Tibial artery (tissue), 4 donors: ENCODE measurements at regions not wholly inside any gene's neighbourhood (a gene's known extent, or its start where the extent isn't known, plus 50 kb on each side); places are given as distances from the start of the nearest gene placed in this dataset.

ENCODE experiments used
- DNase-seq, 2 donors: peaks; one replicate each; pipeline ENCODE4 v3.0.0-alpha.2; 2019
- H3K27ac ChIP-seq, 2 donors: fragments of 200-600 bp; sonication (generic) in 1 of 2; 1 replicate in 1 of 2; 2 replicates in 1 of 2; pipeline ENCODE4 v1.5.1; 2018 to 2019; ENCODE audit warnings: mild to moderate bottlenecking in 1 of 2
- H3K27me3 ChIP-seq, 2 donors: fragments of 200-600 bp; sonication (generic) in 1 of 2; one replicate each; pipeline versions ENCODE4 v1.5.1 to v1.6.0; 2016 to 2019
- H3K36me3 ChIP-seq, 3 donors: fragments of 200-600 bp; sonication (generic) in 2 of 3; one replicate each; pipeline ENCODE4 v1.5.1; 2016 to 2019; ENCODE audit warnings: mild to moderate bottlenecking in 2 of 3
- H3K4me1 ChIP-seq, 4 donors: fragments of 200-600 bp; sonication (generic) in 2 of 4; 1 replicate in 3 of 4; 2 replicates in 1 of 4; pipeline ENCODE4 v1.5.1; 2016 to 2019
- H3K4me3 ChIP-seq, 2 donors: fragments of 200-600 bp; sonication (generic) in 1 of 2; 1 replicate in 1 of 2; 2 replicates in 1 of 2; pipeline ENCODE4 v1.5.1; 2018 to 2019; ENCODE audit warnings: mild to moderate bottlenecking in 2 of 2
- H3K9me3 ChIP-seq, 3 donors: fragments of 200-600 bp; sonication (generic) in 1 of 3; one replicate each; pipeline ENCODE4 v1.5.1; 2016 to 2019
- intact Hi-C: fragments of 100-400 bp; cut with DNase I; formaldehyde crosslinking; loops from one replicate; pipeline ENCODE4 v1.15.0; 2023; ENCODE audit warnings: low total_unique reads
- TF ChIP-seq, protein P1 (sequence below), 2 experiments: fragments of 200-600 bp in 1 of 2; fragments of 450-650 bp in 1 of 2; IDR thresholded peaks; one replicate each; pipeline ENCODE4 v1.5.1; 2017 to 2019; ENCODE audit warnings: antibody characterized with exemption in 2 of 2, mild to moderate bottlenecking in 1 of 2, moderate library complexity in 1 of 2

DNA sequence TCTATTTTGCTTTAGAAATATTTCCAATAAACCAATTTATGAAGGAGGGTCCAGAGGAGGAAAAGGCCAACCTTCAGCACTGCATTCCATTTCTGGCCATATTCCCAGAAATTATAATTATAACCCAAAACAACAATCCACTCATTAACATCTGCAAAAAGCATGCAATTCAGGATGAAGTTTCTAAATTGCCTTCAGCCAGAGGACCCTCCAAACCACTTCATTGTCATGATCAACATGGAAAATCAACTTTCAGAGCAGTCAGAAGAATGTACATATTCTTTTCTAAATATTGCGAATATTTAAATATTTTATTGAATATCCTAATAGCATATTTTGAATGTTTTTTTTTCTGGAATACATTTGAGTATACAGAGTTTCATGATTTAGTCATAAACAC, 332.6 kb upstream of the TMEM132C start:
- H3K27ac ChIP-seq = no peak overlapping the region
- no peak for DNase-seq
- TF ChIP-seq, protein P1, sequence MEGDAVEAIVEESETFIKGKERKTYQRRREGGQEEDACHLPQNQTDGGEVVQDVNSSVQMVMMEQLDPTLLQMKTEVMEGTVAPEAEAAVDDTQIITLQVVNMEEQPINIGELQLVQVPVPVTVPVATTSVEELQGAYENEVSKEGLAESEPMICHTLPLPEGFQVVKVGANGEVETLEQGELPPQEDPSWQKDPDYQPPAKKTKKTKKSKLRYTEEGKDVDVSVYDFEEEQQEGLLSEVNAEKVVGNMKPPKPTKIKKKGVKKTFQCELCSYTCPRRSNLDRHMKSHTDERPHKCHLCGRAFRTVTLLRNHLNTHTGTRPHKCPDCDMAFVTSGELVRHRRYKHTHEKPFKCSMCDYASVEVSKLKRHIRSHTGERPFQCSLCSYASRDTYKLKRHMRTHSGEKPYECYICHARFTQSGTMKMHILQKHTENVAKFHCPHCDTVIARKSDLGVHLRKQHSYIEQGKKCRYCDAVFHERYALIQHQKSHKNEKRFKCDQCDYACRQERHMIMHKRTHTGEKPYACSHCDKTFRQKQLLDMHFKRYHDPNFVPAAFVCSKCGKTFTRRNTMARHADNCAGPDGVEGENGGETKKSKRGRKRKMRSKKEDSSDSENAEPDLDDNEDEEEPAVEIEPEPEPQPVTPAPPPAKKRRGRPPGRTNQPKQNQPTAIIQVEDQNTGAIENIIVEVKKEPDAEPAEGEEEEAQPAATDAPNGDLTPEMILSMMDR (IDR thresholded peaks at IDR 0.05) = no peak
- no peaks in the 10 kb centered on the region for H3K36me3 ChIP-seq
- no peaks in the 10 kb centered on the region for H3K9me3 ChIP-seq
- H3K4me1 ChIP-seq = peaks cover 0 to 16% (median 8%) of the 10 kb centered on the region in 4 donors
- H3K27me3 ChIP-seq = no peaks in the 10 kb centered on the region
- intact Hi-C loops = no loop called here
- no peak overlapping the region for H3K4me3 ChIP-seq

DNA sequence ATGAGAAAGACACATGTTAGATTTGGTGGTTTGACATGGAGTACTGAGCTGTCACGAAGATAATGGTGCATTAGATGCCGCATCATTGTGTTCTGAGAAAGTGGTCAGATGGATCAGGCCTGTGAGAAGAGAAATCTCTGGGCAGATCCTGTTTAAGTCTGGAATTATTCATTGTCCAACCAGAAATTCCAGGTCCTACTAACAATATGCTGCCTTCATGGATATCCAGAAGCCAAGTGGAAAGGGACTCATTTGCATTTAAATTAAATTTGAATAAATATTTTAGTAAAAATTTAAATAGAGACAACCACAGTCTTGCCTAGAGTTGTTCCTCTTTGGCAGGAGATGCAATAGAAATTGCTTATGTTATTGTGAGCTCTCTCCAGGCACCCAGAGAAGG, 330.5 kb upstream of the TMEM132C start:
- H3K27ac ChIP-seq = no peak overlapping the region
- no peak overlapping the region for H3K4me3 ChIP-seq
- H3K27me3 ChIP-seq = no peaks in the 10 kb centered on the region
- TF ChIP-seq, protein P1 (IDR thresholded peaks at IDR 0.05) = no peak
- DNase-seq = no peak
- H3K36me3 ChIP-seq = no peaks in the 10 kb centered on the region
- intact Hi-C loops = no loop called here
- H3K4me1 ChIP-seq = no peaks in the 10 kb centered on the region
- no peaks in the 10 kb centered on the region for H3K9me3 ChIP-seq

DNA sequence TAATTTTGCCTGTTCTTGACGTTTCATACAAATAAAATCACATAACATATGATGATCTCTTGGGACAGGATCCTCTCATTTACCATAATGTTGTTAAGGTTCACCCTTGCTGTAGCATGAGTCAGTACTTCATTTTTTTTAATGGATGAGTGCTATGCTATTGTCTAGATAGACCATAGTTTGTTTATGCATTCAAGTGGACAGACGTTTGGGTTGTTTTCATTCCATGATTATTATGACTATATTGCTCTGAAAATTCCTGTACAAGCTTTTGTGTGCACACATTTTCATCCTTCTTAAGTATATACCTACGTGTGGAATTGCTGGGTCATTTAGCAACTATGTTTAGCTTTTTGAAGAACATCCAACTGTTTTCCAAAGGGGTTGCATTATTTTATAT, 325.6 kb upstream of the TMEM132C start:
- intact Hi-C loops = no loop called here
- no peaks in the 10 kb centered on the region for H3K27me3 ChIP-seq
- no peak overlapping the region for H3K4me3 ChIP-seq
- H3K27ac ChIP-seq = no peak overlapping the region
- TF ChIP-seq, protein P1 (IDR thresholded peaks at IDR 0.05) = no peak
- H3K36me3 ChIP-seq = no peaks in the 10 kb centered on the region
- H3K4me1 ChIP-seq = no peaks in the 10 kb centered on the region
- no peaks in the 10 kb centered on the region for H3K9me3 ChIP-seq
- DNase-seq = no peak

DNA sequence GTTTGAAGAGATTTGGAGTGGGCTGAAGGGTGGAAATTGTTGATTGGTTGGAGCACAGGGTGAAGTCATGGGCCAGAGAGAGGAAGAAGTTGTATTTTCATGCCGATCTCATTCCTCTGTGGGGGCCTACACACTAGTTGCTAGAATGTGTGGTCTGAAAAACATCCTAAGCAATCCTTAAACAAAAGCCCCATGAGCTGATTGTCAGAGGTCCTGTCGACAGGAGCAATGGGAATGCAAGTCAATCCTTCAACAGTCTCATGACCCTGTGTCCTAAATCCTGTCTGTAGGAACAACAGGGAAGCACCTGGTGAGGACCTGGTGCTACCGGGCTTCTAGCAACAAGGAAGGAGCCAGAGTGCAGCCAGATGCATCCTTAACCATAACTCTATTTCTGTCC, 324.0 kb upstream of the TMEM132C start:
- no peak for DNase-seq
- Histone ChIP-seq H3K9me3 (no peaks in the 10 kb centered on the region), H3K4me3 (no peak overlapping the region), H3K4me1 (no peaks in the 10 kb centered on the region), H3K27me3 (no peaks in the 10 kb centered on the region), H3K27ac (no peak overlapping the region), H3K36me3 (no peaks in the 10 kb centered on the region)
- intact Hi-C loops = no loop called here
- TF ChIP-seq, protein P1 (IDR thresholded peaks at IDR 0.05) = no peak

DNA sequence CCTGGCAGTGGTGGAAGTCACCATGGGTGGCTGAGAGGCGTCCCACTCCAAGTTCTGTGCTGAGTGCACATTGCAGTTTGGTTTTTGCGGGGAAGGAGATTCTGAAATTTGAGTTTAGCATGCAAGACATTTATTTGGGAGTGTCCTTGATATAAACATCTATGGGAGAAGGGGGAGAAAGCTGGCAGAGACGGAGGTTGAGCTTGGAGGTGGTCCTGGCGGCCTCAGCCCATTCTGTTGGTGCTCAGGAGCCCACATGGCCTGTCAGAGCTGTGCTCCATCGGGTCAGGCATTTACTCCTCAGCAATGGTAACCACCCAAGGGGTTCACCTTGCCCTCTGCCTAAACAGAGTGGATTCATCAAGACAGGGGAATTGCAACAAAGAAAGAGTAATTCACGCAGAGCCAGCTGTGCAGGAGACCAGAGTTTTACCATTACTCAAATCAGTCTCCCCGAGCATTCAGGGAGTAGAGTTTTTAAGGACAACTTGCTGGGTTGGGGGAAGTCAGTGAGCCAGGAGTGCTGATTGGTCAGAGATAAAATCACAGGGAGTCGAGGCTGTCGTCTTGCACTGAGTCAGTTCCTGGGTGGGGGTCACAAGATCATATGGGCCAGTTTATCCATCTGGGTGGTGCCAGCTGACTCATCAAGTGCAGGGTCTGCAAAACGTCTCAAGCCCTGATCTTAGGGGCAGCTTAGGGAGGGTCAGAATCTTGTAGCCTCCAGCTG, 323.3 kb upstream of the TMEM132C start:
- Histone ChIP-seq H3K36me3 (no peaks in the 10 kb centered on the region), H3K4me1 (no peaks in the 10 kb centered on the region), H3K9me3 (no peaks in the 10 kb centered on the region), H3K27me3 (no peaks in the 10 kb centered on the region), H3K4me3 (no peak overlapping the region), H3K27ac (no peak overlapping the region)
- DNase-seq = no peak
- intact Hi-C loops = no loop called here
- TF ChIP-seq, protein P1 (IDR thresholded peaks at IDR 0.05) = no peak
